ENCODE measurements at regions not wholly inside any gene's neighbourhood (a gene's known extent, or its start where the extent isn't known, plus 50 kb on each side); places are given as distances from the start of the nearest gene placed in this dataset.
A peak's percentile ranks its signal among the peaks of the same experiment; 100 is the strongest.

DNA sequence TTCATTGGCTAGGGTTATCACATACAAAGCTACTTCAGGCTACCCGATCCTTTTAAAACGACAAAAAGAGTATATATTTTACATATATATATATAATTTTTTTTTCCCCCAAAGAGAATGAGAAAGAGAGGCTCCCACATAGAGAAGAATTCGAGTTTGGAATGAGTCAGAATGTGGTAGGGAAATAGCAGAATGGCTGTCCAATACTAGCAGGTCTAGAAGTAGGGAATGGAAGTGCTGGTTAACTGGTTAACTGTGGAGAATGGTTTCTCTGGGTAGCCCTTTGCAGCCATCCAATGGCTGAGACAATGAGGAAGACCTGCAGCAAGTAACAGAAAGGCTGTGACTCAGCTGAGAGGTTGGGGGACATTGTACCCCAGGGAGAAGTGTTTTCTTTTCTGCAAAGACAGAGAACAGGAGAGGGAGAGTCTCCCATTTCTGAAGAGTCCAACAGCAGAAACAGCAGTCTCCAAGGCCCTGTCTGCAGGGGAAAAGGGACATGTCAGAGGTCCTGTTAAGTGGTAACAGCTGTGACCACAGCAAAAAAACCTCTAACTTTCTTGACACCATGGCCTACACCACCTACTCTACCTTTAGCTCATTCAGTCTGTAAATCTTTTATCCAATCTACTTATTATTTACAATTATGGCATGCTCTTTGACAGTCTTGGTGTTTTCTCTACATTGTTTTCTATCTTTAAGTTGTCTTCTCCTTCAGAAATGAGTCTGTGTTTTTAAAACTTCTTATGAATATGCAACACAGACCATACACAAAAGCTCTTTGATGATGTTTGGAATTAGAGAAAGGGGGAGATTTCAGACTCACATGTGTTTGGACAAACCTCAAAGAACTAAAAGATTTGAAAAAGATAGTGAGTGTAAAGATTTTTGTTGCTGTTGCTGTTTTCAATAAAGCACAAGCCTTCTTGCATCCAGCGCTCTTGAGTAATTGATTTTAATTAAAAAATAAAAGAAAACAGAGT is 116.1 kb upstream of the SLC7A14 start:
- Histone ChIP-seq H3K4me1 (ENCODE audit: control insufficient read depth in 2 of 2, insufficient read depth in 2 of 2, low read length in 1 of 2) (no peaks in the 10 kb centered on the region), H3K36me3 (ENCODE audit: control insufficient read depth in 2 of 2, insufficient read depth in 2 of 2, low read length in 1 of 2) (no peaks in the 10 kb centered on the region), H3K27me3 (ENCODE audit: control insufficient read depth in 1 of 2, insufficient read depth in 2 of 2, low read length in 2 of 2) (no peaks in the 10 kb centered on the region), H3K27ac (ENCODE audit: low read depth in 2 of 2, low read length in 1 of 2) (no peak overlapping the region), H3K4me3 (ENCODE audit: low read depth in 1 of 2, low read length in 2 of 2) (no peak overlapping the region), H3K9me3 (ENCODE audit: control insufficient read depth in 2 of 2, insufficient read depth in 1 of 2, low read depth in 1 of 2, low read length in 1 of 2) (no peaks in the 10 kb centered on the region)
- WGBS, 2 donors, result 79 to 80% methylated on average over 4 of the region's 4 CpGs

DNA sequence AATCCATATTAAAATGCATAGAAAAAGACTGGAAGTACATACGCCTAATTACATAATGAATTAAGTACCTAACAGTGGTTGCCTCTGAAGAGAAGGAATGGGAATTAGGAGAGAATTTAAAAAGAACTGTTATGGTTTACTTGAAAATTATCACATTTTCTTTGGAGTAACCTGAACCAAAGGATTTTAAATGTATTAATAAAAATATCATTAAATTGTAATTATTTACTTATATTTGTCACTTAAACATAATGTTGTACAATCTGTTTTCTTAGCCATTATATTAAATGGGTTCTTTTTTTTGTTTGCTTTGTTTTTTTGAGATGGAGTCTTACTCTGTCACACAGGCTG is 114.2 kb upstream of the SLC7A14 start:
- Histone ChIP-seq H3K4me1 (ENCODE audit: control insufficient read depth in 2 of 2, insufficient read depth in 2 of 2, low read length in 1 of 2) (no peaks in the 10 kb centered on the region), H3K27ac (ENCODE audit: low read depth in 2 of 2, low read length in 1 of 2) (no peak overlapping the region), H3K27me3 (ENCODE audit: control insufficient read depth in 1 of 2, insufficient read depth in 2 of 2, low read length in 2 of 2) (no peaks in the 10 kb centered on the region), H3K36me3 (ENCODE audit: control insufficient read depth in 2 of 2, insufficient read depth in 2 of 2, low read length in 1 of 2) (no peaks in the 10 kb centered on the region), H3K4me3 (ENCODE audit: low read depth in 1 of 2, low read length in 2 of 2) (no peak overlapping the region), H3K9me3 (ENCODE audit: control insufficient read depth in 2 of 2, insufficient read depth in 1 of 2, low read depth in 1 of 2, low read length in 1 of 2) (no peaks in the 10 kb centered on the region)
- WGBS, 2 donors, result 82 to 95% methylated on average over 1 of the region's 1 CpG

DNA sequence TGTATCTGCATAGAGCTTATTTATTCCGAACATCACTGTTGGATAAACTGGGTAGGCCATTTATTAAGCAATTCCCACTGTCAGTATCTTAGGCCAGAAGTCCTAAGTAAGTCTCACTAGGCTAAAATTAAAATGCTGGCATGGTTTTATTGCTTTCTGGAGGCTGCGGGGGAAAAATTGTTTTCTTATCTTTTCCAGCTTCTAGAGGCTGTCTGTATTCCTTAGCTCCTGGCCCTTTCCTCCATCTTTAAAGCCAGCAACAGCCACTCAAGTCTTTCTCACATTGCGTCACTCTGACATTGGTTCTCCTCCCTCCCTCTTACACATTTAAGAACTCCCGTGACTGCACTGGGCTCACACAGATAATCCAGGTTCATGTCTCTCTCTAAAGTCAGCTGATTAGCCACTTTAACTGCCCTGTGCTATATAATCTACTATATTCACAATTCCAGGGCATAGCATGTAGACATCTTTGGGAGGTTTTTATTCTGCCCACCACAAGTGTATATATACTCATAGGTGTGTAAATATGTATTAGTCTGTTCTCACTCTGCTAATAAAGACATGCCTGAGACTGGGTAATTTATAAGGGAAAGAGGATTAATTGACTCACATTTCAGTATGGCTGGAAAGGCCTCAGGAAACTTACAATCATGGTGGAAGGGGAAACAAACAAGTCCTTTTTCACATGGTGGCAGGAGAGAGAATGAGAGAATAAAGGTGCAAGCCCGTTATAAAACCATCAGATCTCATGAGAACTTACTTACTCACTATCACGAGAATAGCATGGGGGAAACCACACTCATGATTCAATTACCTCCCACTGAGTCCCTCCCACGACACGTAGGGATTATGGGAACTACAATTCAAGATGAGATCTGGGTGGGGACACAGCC is 113.5 kb upstream of the SLC7A14 start:
- Histone ChIP-seq H3K4me1 (ENCODE audit: control insufficient read depth in 2 of 2, insufficient read depth in 2 of 2, low read length in 1 of 2) (no peaks in the 10 kb centered on the region), H3K9me3 (ENCODE audit: control insufficient read depth in 2 of 2, insufficient read depth in 1 of 2, low read depth in 1 of 2, low read length in 1 of 2) (no peaks in the 10 kb centered on the region), H3K27me3 (ENCODE audit: control insufficient read depth in 1 of 2, insufficient read depth in 2 of 2, low read length in 2 of 2) (no peaks in the 10 kb centered on the region), H3K36me3 (ENCODE audit: control insufficient read depth in 2 of 2, insufficient read depth in 2 of 2, low read length in 1 of 2) (no peaks in the 10 kb centered on the region), H3K4me3 (ENCODE audit: low read depth in 1 of 2, low read length in 2 of 2) (no peak overlapping the region), H3K27ac (ENCODE audit: low read depth in 2 of 2, low read length in 1 of 2) (no peak overlapping the region)
- 77 to 81% methylated on average over 8 of the region's 8 CpGs for WGBS, 2 donors

DNA sequence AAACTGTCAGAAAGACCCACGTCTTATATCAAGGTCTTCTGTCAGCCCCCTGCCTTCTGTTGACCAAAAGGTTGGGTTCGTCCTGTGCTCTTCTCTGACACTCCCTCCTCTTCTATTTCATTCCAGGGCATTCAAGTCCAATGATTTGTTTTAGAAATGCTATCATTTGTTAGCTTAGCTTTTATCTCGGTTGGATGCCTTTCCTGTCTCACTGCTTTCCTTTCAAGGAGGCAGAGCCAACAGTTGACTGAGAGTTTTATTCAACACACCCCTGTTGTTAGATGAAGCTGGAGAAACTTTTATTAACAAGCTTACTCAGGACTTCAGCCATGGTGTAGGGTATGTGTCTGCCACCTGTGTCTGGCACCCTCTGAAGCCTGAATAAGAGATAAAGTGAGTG is 112.0 kb upstream of the SLC7A14 start:
- Histone ChIP-seq H3K9me3 (ENCODE audit: control insufficient read depth in 2 of 2, insufficient read depth in 1 of 2, low read depth in 1 of 2, low read length in 1 of 2) (no peaks in the 10 kb centered on the region), H3K36me3 (ENCODE audit: control insufficient read depth in 2 of 2, insufficient read depth in 2 of 2, low read length in 1 of 2) (no peaks in the 10 kb centered on the region), H3K4me3 (ENCODE audit: low read depth in 1 of 2, low read length in 2 of 2) (no peak overlapping the region), H3K27me3 (ENCODE audit: control insufficient read depth in 1 of 2, insufficient read depth in 2 of 2, low read length in 2 of 2) (no peaks in the 10 kb centered on the region), H3K27ac (ENCODE audit: low read depth in 2 of 2, low read length in 1 of 2) (no peak overlapping the region), H3K4me1 (ENCODE audit: control insufficient read depth in 2 of 2, insufficient read depth in 2 of 2, low read length in 1 of 2) (no peaks in the 10 kb centered on the region)
- 62 to 66% methylated on average over 3 of the region's 3 CpGs for WGBS, 2 donors

DNA sequence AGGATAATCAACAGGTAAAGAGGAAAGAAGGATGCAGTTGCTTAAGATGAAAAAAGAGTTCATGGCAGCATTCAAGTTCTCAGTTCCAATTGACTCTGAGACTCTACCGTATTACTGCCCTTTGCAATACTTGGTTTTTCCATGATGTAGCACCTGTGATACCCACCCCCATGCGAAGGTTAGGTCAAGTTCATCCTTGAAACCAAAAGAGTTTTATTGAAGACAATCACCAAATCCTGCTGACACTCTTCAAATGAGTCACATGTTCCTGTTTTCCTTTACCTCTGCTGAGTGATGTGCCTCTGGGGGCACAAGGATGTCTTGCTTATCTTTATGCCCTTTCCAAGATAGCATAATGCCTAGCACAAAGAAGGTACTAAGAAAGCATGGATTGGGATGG is 111.3 kb upstream of the SLC7A14 start:
- Histone ChIP-seq H3K9me3 (ENCODE audit: control insufficient read depth in 2 of 2, insufficient read depth in 1 of 2, low read depth in 1 of 2, low read length in 1 of 2) (no peaks in the 10 kb centered on the region), H3K27me3 (ENCODE audit: control insufficient read depth in 1 of 2, insufficient read depth in 2 of 2, low read length in 2 of 2) (no peaks in the 10 kb centered on the region), H3K36me3 (ENCODE audit: control insufficient read depth in 2 of 2, insufficient read depth in 2 of 2, low read length in 1 of 2) (no peaks in the 10 kb centered on the region), H3K4me1 (ENCODE audit: control insufficient read depth in 2 of 2, insufficient read depth in 2 of 2, low read length in 1 of 2) (no peaks in the 10 kb centered on the region), H3K27ac (ENCODE audit: low read depth in 2 of 2, low read length in 1 of 2) (no peak overlapping the region), H3K4me3 (ENCODE audit: low read depth in 1 of 2, low read length in 2 of 2) (no peak overlapping the region)
- 90% methylated on average over 2 of the region's 2 CpGs for WGBS, 2 donors

DNA sequence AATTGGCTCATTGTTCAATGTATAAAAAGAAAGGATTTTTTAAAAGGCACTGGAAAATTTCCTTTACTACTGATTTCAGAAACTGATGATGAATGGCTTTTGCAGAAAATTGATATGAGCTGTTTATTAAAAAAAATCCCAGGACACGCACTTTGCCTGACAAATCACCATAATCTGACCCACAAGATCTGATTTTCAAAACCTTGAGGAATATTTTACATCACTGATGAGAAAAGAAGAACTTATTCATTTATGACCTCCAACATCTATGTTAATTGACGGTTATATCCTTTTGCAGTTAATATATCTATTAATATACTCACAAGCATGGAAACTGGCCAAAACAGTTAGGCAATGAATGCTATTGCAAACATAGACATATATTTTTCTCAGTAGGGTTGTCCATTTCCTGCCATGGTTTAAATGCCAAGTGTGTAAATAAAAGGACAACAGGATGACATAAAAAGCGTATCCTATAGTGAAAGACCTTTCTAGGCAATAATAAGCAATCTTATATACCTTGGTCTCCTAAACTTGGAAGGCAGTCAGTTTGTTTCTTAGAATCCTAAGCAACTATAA is 109.7 kb upstream of the SLC7A14 start:
- H3K4me1 ChIP-seq (ENCODE audit: control insufficient read depth in 2 of 2, insufficient read depth in 2 of 2, low read length in 1 of 2), result no peaks in the 10 kb centered on the region
- no peak overlapping the region for H3K27ac ChIP-seq (ENCODE audit: low read depth in 2 of 2, low read length in 1 of 2)
- H3K9me3 ChIP-seq (ENCODE audit: control insufficient read depth in 2 of 2, insufficient read depth in 1 of 2, low read depth in 1 of 2, low read length in 1 of 2), result no peaks in the 10 kb centered on the region
- WGBS, 2 donors, result 87 to 89% methylated on average over 3 of the region's 3 CpGs
- no peaks in the 10 kb centered on the region for H3K27me3 ChIP-seq (ENCODE audit: control insufficient read depth in 1 of 2, insufficient read depth in 2 of 2, low read length in 2 of 2)
- no peak overlapping the region for H3K4me3 ChIP-seq (ENCODE audit: low read depth in 1 of 2, low read length in 2 of 2)
- no peaks in the 10 kb centered on the region for H3K36me3 ChIP-seq (ENCODE audit: control insufficient read depth in 2 of 2, insufficient read depth in 2 of 2, low read length in 1 of 2)

DNA sequence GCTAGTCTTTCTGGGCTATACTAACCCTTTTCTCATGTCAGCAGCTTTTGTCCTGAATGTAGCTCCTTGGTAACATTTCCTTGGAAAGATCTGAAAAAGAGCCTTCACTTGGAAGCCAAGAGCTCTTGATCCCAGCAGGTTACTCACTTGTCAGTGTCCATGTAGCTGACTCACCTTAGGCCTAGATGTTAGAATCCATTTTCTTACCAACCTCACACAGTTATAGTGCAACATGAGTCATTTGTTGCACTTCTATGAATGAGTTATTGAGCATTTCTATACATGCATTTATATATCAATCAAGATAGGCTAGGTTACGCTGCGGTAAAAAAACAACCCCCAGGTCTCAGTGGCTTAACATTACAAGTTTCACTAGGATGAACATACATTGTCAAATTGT is 106.8 kb upstream of the SLC7A14 start:
- Histone ChIP-seq H3K27ac (ENCODE audit: low read depth in 2 of 2, low read length in 1 of 2) (no peak overlapping the region), H3K4me1 (ENCODE audit: control insufficient read depth in 2 of 2, insufficient read depth in 2 of 2, low read length in 1 of 2) (no peaks in the 10 kb centered on the region), H3K27me3 (ENCODE audit: control insufficient read depth in 1 of 2, insufficient read depth in 2 of 2, low read length in 2 of 2) (no peaks in the 10 kb centered on the region), H3K9me3 (ENCODE audit: control insufficient read depth in 2 of 2, insufficient read depth in 1 of 2, low read depth in 1 of 2, low read length in 1 of 2) (no peaks in the 10 kb centered on the region), H3K36me3 (ENCODE audit: control insufficient read depth in 2 of 2, insufficient read depth in 2 of 2, low read length in 1 of 2) (no peaks in the 10 kb centered on the region), H3K4me3 (ENCODE audit: low read depth in 1 of 2, low read length in 2 of 2) (no peak overlapping the region)
- WGBS, 2 donors, result 61 to 73% methylated on average over 2 of the region's 2 CpGs

DNA sequence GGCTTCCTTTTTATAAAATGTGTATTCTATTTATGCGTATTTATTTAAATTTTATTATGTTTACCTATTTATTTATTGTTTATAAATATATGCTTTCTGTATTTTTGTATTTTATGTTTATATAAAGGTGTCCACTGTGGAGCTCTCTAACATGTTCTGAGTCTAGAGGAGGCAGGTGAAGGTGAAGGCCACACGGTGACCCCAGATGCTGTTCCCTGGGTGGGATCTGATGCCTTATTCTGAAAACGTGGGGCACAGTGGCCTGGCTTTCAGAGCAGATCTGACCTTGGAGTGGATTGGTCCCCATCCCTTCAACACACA is 104.7 kb upstream of the SLC7A14 start:
- no peak overlapping the region for H3K27ac ChIP-seq (ENCODE audit: low read depth in 2 of 2, low read length in 1 of 2)
- H3K36me3 ChIP-seq (ENCODE audit: control insufficient read depth in 2 of 2, insufficient read depth in 2 of 2, low read length in 1 of 2), result no peaks in the 10 kb centered on the region
- no peaks in the 10 kb centered on the region for H3K4me1 ChIP-seq (ENCODE audit: control insufficient read depth in 2 of 2, insufficient read depth in 2 of 2, low read length in 1 of 2)
- 70 to 77% methylated on average over 3 of the region's 3 CpGs for WGBS, 2 donors
- no peaks in the 10 kb centered on the region for H3K9me3 ChIP-seq (ENCODE audit: control insufficient read depth in 2 of 2, insufficient read depth in 1 of 2, low read depth in 1 of 2, low read length in 1 of 2)
- no peak overlapping the region for H3K4me3 ChIP-seq (ENCODE audit: low read depth in 1 of 2, low read length in 2 of 2)
- no peaks in the 10 kb centered on the region for H3K27me3 ChIP-seq (ENCODE audit: control insufficient read depth in 1 of 2, insufficient read depth in 2 of 2, low read length in 2 of 2)

DNA sequence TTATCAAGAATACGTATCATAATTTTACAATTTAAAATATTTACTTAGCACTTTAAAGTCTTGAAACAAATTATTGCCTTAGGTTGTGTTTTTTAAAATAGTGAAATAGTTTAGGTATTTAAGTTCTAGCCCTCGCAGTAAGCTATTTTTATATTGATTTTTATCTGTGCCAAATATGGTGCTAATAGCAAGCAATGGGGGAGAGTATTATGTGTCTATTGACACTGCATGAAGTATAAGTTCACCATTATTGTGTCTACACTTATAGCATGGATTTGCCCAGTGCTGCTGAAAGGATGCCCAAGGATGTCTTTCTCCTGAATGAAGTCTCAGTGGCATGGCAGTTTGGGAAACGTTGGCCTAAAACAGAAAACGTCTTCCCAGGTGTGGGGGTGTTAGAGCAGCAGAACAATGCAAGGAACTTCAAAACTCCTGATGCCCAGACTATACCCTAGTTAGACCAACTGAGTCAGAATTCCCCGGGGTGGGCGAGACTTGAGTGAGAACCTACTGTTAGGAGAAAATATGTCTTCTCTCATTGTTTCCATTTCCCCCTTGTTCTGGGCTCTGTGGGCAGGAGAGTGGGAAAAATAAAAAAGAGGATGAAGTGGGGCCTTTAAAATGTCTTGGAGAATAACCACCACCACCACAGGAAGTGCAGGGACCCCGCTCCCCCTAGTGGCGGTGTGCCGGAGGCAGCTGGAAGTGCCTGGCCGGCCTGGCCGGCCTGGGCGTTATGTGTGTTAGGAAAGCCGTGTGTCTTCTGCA is 104.2 kb upstream of the SLC7A14 start:
- no peaks in the 10 kb centered on the region for H3K4me1 ChIP-seq (ENCODE audit: control insufficient read depth in 2 of 2, insufficient read depth in 2 of 2, low read length in 1 of 2)
- WGBS, 2 donors, result 57 to 60% methylated on average over 13 of the region's 13 CpGs
- peak overlapping the region in 1 of 2 donors; percentile 41 for H3K27ac ChIP-seq (ENCODE audit: low read depth in 2 of 2, low read length in 1 of 2)
- no peaks in the 10 kb centered on the region for H3K9me3 ChIP-seq (ENCODE audit: control insufficient read depth in 2 of 2, insufficient read depth in 1 of 2, low read depth in 1 of 2, low read length in 1 of 2)
- H3K27me3 ChIP-seq (ENCODE audit: control insufficient read depth in 1 of 2, insufficient read depth in 2 of 2, low read length in 2 of 2), result no peaks in the 10 kb centered on the region
- no peak overlapping the region for H3K4me3 ChIP-seq (ENCODE audit: low read depth in 1 of 2, low read length in 2 of 2)
- no peaks in the 10 kb centered on the region for H3K36me3 ChIP-seq (ENCODE audit: control insufficient read depth in 2 of 2, insufficient read depth in 2 of 2, low read length in 1 of 2)
